GM23248 (cell line): ENCODE measurements at regions not wholly inside any gene's neighbourhood (a gene's known extent, or its start where the extent isn't known, plus 50 kb on each side); places are given as distances from the start of the nearest gene placed in this dataset.

Source experiments
- EZH2 ChIP-seq: fragments of 200-600 bp; sonication (generic); IDR thresholded peaks from 2 replicates; pipeline ENCODE4 v1.6.1; 2018; ENCODE audit warnings: antibody characterized with exemption, mild to moderate bottlenecking; ENCODE audit not compliant: insufficient read depth, poor library complexity, severe bottlenecking
- EZH2phosphoT487 ChIP-seq: fragments of 200-600 bp; sonication (generic); IDR thresholded peaks from 2 replicates; pipeline ENCODE4 v1.6.1; 2018; ENCODE audit warnings: antibody characterized with exemption, moderate library complexity, mild to moderate bottlenecking, low read depth; ENCODE audit not compliant: insufficient read depth

- TF ChIP-seq EZH2phosphoT487 (no peak), EZH2 (no peak)
These were observed 304.3 kb upstream of the ZMIZ1 start for GRCh38 chr10:78764436-78764835.
